ENCODE measurements at regions not wholly inside any gene's neighbourhood (a gene's known extent, or its start where the extent isn't known, plus 50 kb on each side); places are given as distances from the start of the nearest gene placed in this dataset.

- no peak for TF ChIP-seq POLR2A (IDR thresholded peaks at IDR 0.05)
- no peak for TF ChIP-seq CTCF (IDR thresholded peaks at IDR 0.05)
Measured at GRCh38 chr19:30722186-30722585, 350.0 kb downstream of the ZNF536 start.

All from body of pancreas (tissue), 4 donors.